ENCODE measurements at regions not wholly inside any gene's neighbourhood (a gene's known extent, or its start where the extent isn't known, plus 50 kb on each side); places are given as distances from the start of the nearest gene placed in this dataset.

GRCh38 chr3:181796641-181797040 lies 84.9 kb downstream of the SOX2 start:
- intact Hi-C loops (cut with DNase I), result no loop called here
- Histone ChIP-seq H3K9ac (ENCODE audit: low read length in 3 of 3) (no peak overlapping the region), H3K27me3 (ENCODE audit: control insufficient read depth, insufficient read depth, low read length) (no peaks in the 10 kb centered on the region), H3K36me3 (ENCODE audit: control insufficient read depth in 2 of 3, insufficient read depth in 3 of 3, low read length in 3 of 3) (no peaks in the 10 kb centered on the region), H3K4me3 (ENCODE audit: low read length in 3 of 3) (no peak overlapping the region), H3K4me1 (ENCODE audit: control insufficient read depth in 2 of 3, insufficient read depth in 2 of 3, low read depth in 1 of 3, low read length in 3 of 3) (no peaks in the 10 kb centered on the region), H3K9me3 (ENCODE audit: control insufficient read depth in 2 of 3, insufficient read depth in 1 of 3, low read length in 3 of 3) (no peaks in the 10 kb centered on the region), H3K27ac (ENCODE audit: low read depth in 2 of 2, low read length in 2 of 2) (no peak overlapping the region)
- TF ChIP-seq CTCF (IDR thresholded peaks at IDR 0.05; ENCODE audit: borderline replicate concordance, extremely low read depth, insufficient read depth), result no peak
- no peak for FAIRE-seq
- DNase-seq, result no peak

GRCh38 chr3:181797431-181797830 lies 85.7 kb downstream of the SOX2 start:
- Histone ChIP-seq H3K36me3 (ENCODE audit: control insufficient read depth in 2 of 3, insufficient read depth in 3 of 3, low read length in 3 of 3) (no peaks in the 10 kb centered on the region), H3K27ac (ENCODE audit: low read depth in 2 of 2, low read length in 2 of 2) (no peak overlapping the region), H3K27me3 (ENCODE audit: control insufficient read depth, insufficient read depth, low read length) (no peaks in the 10 kb centered on the region), H3K4me3 (ENCODE audit: low read length in 3 of 3) (no peak overlapping the region), H3K9ac (ENCODE audit: low read length in 3 of 3) (no peak overlapping the region), H3K4me1 (ENCODE audit: control insufficient read depth in 2 of 3, insufficient read depth in 2 of 3, low read depth in 1 of 3, low read length in 3 of 3) (no peaks in the 10 kb centered on the region), H3K9me3 (ENCODE audit: control insufficient read depth in 2 of 3, insufficient read depth in 1 of 3, low read length in 3 of 3) (no peaks in the 10 kb centered on the region)
- no peak for DNase-seq
- intact Hi-C loops (cut with DNase I), result no loop called here
- TF ChIP-seq CTCF (IDR thresholded peaks at IDR 0.05; ENCODE audit: borderline replicate concordance, extremely low read depth, insufficient read depth), result no peak
- FAIRE-seq, result no peak

GRCh38 chr3:181805703-181806102 lies 94.0 kb downstream of the SOX2 start:
- no peak for TF ChIP-seq CTCF (IDR thresholded peaks at IDR 0.05; ENCODE audit: borderline replicate concordance, extremely low read depth, insufficient read depth)

GRCh38 chr3:181808053-181808452 lies 96.3 kb downstream of the SOX2 start:
- no peaks in the 10 kb centered on the region for H3K27me3 ChIP-seq (ENCODE audit: control insufficient read depth, insufficient read depth, low read length)
- intact Hi-C loops (cut with DNase I), result no loop called here

More at GRCh38 chr3:181805703-181806102, 94.0 kb downstream of the SOX2 start:
- intact Hi-C loops (cut with DNase I), result no loop called here
- Histone ChIP-seq H3K36me3 (ENCODE audit: control insufficient read depth in 2 of 3, insufficient read depth in 3 of 3, low read length in 3 of 3) (no peaks in the 10 kb centered on the region), H3K9ac (ENCODE audit: low read length in 3 of 3) (no peak overlapping the region), H3K27ac (ENCODE audit: low read depth in 2 of 2, low read length in 2 of 2) (no peak overlapping the region), H3K27me3 (ENCODE audit: control insufficient read depth, insufficient read depth, low read length) (no peaks in the 10 kb centered on the region), H3K4me1 (ENCODE audit: control insufficient read depth in 2 of 3, insufficient read depth in 2 of 3, low read depth in 1 of 3, low read length in 3 of 3) (no peaks in the 10 kb centered on the region), H3K9me3 (ENCODE audit: control insufficient read depth in 2 of 3, insufficient read depth in 1 of 3, low read length in 3 of 3) (no peaks in the 10 kb centered on the region), H3K4me3 (ENCODE audit: low read length in 3 of 3) (no peak overlapping the region)
- FAIRE-seq (no peak), DNase-seq (no peak)

More at GRCh38 chr3:181808053-181808452, 96.3 kb downstream of the SOX2 start:
- H3K9me3 ChIP-seq (ENCODE audit: control insufficient read depth in 2 of 3, insufficient read depth in 1 of 3, low read length in 3 of 3), result no peaks in the 10 kb centered on the region
- no peak for FAIRE-seq
- DNase-seq, result no peak
- TF ChIP-seq CTCF (IDR thresholded peaks at IDR 0.05; ENCODE audit: borderline replicate concordance, extremely low read depth, insufficient read depth), result no peak
- no peak overlapping the region for H3K9ac ChIP-seq (ENCODE audit: low read length in 3 of 3)
- no peaks in the 10 kb centered on the region for H3K4me1 ChIP-seq (ENCODE audit: control insufficient read depth in 2 of 3, insufficient read depth in 2 of 3, low read depth in 1 of 3, low read length in 3 of 3)
- no peak overlapping the region for H3K4me3 ChIP-seq (ENCODE audit: low read length in 3 of 3)
- H3K27ac ChIP-seq (ENCODE audit: low read depth in 2 of 2, low read length in 2 of 2), result no peak overlapping the region
- H3K36me3 ChIP-seq (ENCODE audit: control insufficient read depth in 2 of 3, insufficient read depth in 3 of 3, low read length in 3 of 3), result no peaks in the 10 kb centered on the region

Measured in kidney (tissue), 13 donors.